Suppressor macrophage treated with lipopolysaccharide for 4 hours (primary cell): ENCODE measurements at regions not wholly inside any gene's neighbourhood (a gene's known extent, or its start where the extent isn't known, plus 50 kb on each side); places are given as distances from the start of the nearest gene placed in this dataset.
A peak's percentile ranks its signal among the peaks of the same experiment; 100 is the strongest.

Experiments used
- DNase-seq: peaks from one replicate; pipeline ENCODE4 v3.0.0-alpha.2; 2020

- DNase-seq = peak; percentile 86
These were observed 211.7 kb downstream of the FAM76B start for GRCh38 chr11:95577716-95578460.

GRCh38 chr11:95576146-95576845 lies 213.3 kb downstream of the FAM76B start:
- no peak for DNase-seq

GRCh38 chr11:95575517-95575916 lies 214.1 kb downstream of the FAM76B start:
- DNase-seq = no peak

- no peak for DNase-seq
These were observed 217.8 kb downstream of the FAM76B start for GRCh38 chr11:95571718-95572260.

GRCh38 chr11:95570845-95571244 lies 218.7 kb downstream of the FAM76B start:
- DNase-seq = no peak

GRCh38 chr11:95569207-95569606 lies 220.4 kb downstream of the FAM76B start:
- no peak for DNase-seq

- no peak for DNase-seq
These were observed 221.3 kb downstream of the FAM76B start for GRCh38 chr11:95568281-95568680.

- peak; percentile 53 for DNase-seq
These were observed 221.9 kb downstream of the FAM76B start for GRCh38 chr11:95567685-95568084.

- DNase-seq = no peak
These were observed 223.4 kb downstream of the FAM76B start for GRCh38 chr11:95566211-95566610.

- no peak for DNase-seq
These were observed 223.8 kb downstream of the FAM76B start for GRCh38 chr11:95565724-95566141.

- DNase-seq = no peak
These were observed 225.7 kb downstream of the FAM76B start for GRCh38 chr11:95563859-95564258.

- DNase-seq = no peak
These were observed 226.4 kb downstream of the FAM76B start for GRCh38 chr11:95563173-95563572.

GRCh38 chr11:95562196-95562921 lies 227.2 kb downstream of the FAM76B start:
- DNase-seq = no peak

- DNase-seq = no peak
These were observed 229.7 kb downstream of the FAM76B start for GRCh38 chr11:95559899-95560298.

- peak; percentile 53 for DNase-seq
These were observed 232.2 kb downstream of the FAM76B start for GRCh38 chr11:95557376-95557775.

- peak; percentile 86 for DNase-seq
These were observed 233.0 kb downstream of the FAM76B start for GRCh38 chr11:95556342-95557163.

- DNase-seq = no peak
These were observed 233.6 kb downstream of the FAM76B start for GRCh38 chr11:95556011-95556341.

GRCh38 chr11:95554911-95555310 lies 234.7 kb downstream of the FAM76B start:
- no peak for DNase-seq

- no peak for DNase-seq
These were observed 240.3 kb downstream of the FAM76B start for GRCh38 chr11:95549301-95549700.

GRCh38 chr11:95548416-95548815 lies 241.2 kb downstream of the FAM76B start:
- DNase-seq = no peak

GRCh38 chr11:95547976-95548375 lies 241.6 kb downstream of the FAM76B start:
- no peak for DNase-seq

GRCh38 chr11:95547186-95547585 lies 242.4 kb downstream of the FAM76B start:
- no peak for DNase-seq
